ENCODE measurements at regions not wholly inside any gene's neighbourhood (a gene's known extent, or its start where the extent isn't known, plus 50 kb on each side); places are given as distances from the start of the nearest gene placed in this dataset.

- H3K27ac ChIP-seq, result no peak overlapping the region
- no peak for ATAC-seq
- TF ChIP-seq CTCF (IDR thresholded peaks at IDR 0.05), result no peak
- no peak overlapping the region for H3K4me3 ChIP-seq
- H3K4me1 ChIP-seq, result no peaks in the 10 kb centered on the region
- H3K36me3 ChIP-seq, result no peaks in the 10 kb centered on the region
- H3K9me3 ChIP-seq, result peaks cover 0 to 24% of the 10 kb centered on the region in 2 donors
- intact Hi-C loops (cut with DNase I), result no loop called here
- H3K27me3 ChIP-seq, result no peaks in the 10 kb centered on the region
- DNase-seq, result no peak
Observed at GRCh38 chr5:16253856-16254255, 74.3 kb upstream of the MARCHF11 start.

- no peak for TF ChIP-seq CTCF (IDR thresholded peaks at IDR 0.05)
- no peak overlapping the region for H3K27ac ChIP-seq
- H3K4me3 ChIP-seq, result no peak overlapping the region
- no peaks in the 10 kb centered on the region for H3K36me3 ChIP-seq
- no peaks in the 10 kb centered on the region for H3K4me1 ChIP-seq
- ATAC-seq (no peak), DNase-seq (no peak)
- intact Hi-C loops (cut with DNase I), result no loop called here
- H3K9me3 ChIP-seq, result peaks cover 0 to 15% of the 10 kb centered on the region in 2 donors
- H3K27me3 ChIP-seq, result no peaks in the 10 kb centered on the region
Observed at GRCh38 chr5:16245956-16246355, 66.4 kb upstream of the MARCHF11 start.

GRCh38 chr5:16245249-16245648, 65.7 kb upstream of the MARCHF11 start:
- Histone ChIP-seq H3K4me3 (no peak overlapping the region), H3K27ac (no peak overlapping the region), H3K4me1 (no peaks in the 10 kb centered on the region), H3K36me3 (no peaks in the 10 kb centered on the region), H3K27me3 (no peaks in the 10 kb centered on the region), H3K9me3 (peaks cover 0 to 8% of the 10 kb centered on the region in 2 donors)
- intact Hi-C loops (cut with DNase I), result no loop called here
- no peak for TF ChIP-seq CTCF (IDR thresholded peaks at IDR 0.05)
- DNase-seq (no peak), ATAC-seq (no peak)

- ATAC-seq (no peak), DNase-seq (no peak)
- no peaks in the 10 kb centered on the region for H3K27me3 ChIP-seq
- no peak for TF ChIP-seq CTCF (IDR thresholded peaks at IDR 0.05)
- H3K9me3 ChIP-seq, result peaks cover 0 to 13% of the 10 kb centered on the region in 2 donors
- no peaks in the 10 kb centered on the region for H3K36me3 ChIP-seq
- intact Hi-C loops (cut with DNase I), result no loop called here
- no peak overlapping the region for H3K27ac ChIP-seq
- no peaks in the 10 kb centered on the region for H3K4me1 ChIP-seq
- H3K4me3 ChIP-seq, result no peak overlapping the region
Observed at GRCh38 chr5:16238018-16238417, 58.4 kb upstream of the MARCHF11 start.

- intact Hi-C loops (cut with DNase I), result no loop called here
- Histone ChIP-seq H3K27ac (no peak overlapping the region), H3K9me3 (peaks cover 0 to 13% of the 10 kb centered on the region in 2 donors), H3K4me3 (no peak overlapping the region), H3K4me1 (no peaks in the 10 kb centered on the region), H3K36me3 (no peaks in the 10 kb centered on the region), H3K27me3 (no peaks in the 10 kb centered on the region)
- ATAC-seq (no peak), DNase-seq (no peak)
- TF ChIP-seq CTCF (IDR thresholded peaks at IDR 0.05), result no peak
Observed at GRCh38 chr5:16234598-16234997, 55.0 kb upstream of the MARCHF11 start.
